ENCODE measurements at regions not wholly inside any gene's neighbourhood (a gene's known extent, or its start where the extent isn't known, plus 50 kb on each side); places are given as distances from the start of the nearest gene placed in this dataset.

- TF ChIP-seq, protein P1, sequence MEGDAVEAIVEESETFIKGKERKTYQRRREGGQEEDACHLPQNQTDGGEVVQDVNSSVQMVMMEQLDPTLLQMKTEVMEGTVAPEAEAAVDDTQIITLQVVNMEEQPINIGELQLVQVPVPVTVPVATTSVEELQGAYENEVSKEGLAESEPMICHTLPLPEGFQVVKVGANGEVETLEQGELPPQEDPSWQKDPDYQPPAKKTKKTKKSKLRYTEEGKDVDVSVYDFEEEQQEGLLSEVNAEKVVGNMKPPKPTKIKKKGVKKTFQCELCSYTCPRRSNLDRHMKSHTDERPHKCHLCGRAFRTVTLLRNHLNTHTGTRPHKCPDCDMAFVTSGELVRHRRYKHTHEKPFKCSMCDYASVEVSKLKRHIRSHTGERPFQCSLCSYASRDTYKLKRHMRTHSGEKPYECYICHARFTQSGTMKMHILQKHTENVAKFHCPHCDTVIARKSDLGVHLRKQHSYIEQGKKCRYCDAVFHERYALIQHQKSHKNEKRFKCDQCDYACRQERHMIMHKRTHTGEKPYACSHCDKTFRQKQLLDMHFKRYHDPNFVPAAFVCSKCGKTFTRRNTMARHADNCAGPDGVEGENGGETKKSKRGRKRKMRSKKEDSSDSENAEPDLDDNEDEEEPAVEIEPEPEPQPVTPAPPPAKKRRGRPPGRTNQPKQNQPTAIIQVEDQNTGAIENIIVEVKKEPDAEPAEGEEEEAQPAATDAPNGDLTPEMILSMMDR (conservative IDR thresholded peaks at IDR 0.05), result no peak
- no peak overlapping the region for H2BK15ac ChIP-seq (ENCODE audit: low read depth, low read length)
- no peak for DNase-seq
Observed at GRCh38 chr9:80945436-80945835, 743.9 kb downstream of the TLE1 start.

More at GRCh38 chr9:80945436-80945835, 743.9 kb downstream of the TLE1 start:
- Histone ChIP-seq H3K4me1 (ENCODE audit: insufficient read depth, low read length) (no peaks in the 10 kb centered on the region; the same call in 1 of the 2 replicates), H3K27ac (ENCODE audit: insufficient read length, low read depth, low read length) (no peak overlapping the region), H3T11ph (ENCODE audit: low read length) (no peak overlapping the region), H3K79me1 (ENCODE audit: insufficient read depth, low read depth, low read length, poor library complexity, severe bottlenecking) (no peaks in the 10 kb centered on the region), H3K4ac (ENCODE audit: low read depth, low read length) (no peak overlapping the region), H3K14ac (ENCODE audit: insufficient read depth, low read length) (no peak overlapping the region), H4K91ac (ENCODE audit: insufficient read length, low read depth, low read length) (no peak overlapping the region), H3K18ac (ENCODE audit: insufficient read length, low read depth, low read length) (no peak overlapping the region), H3K9me3 (ENCODE audit: control insufficient read depth, low read depth, low read length) (no peaks in the 10 kb centered on the region), H3K9ac (ENCODE audit: extremely low read depth, insufficient read length, low read length) (no peak overlapping the region), H3K23me2 (ENCODE audit: insufficient read length, low read depth, low read length, poor library complexity, severe bottlenecking) (no peaks in the 10 kb centered on the region), H2BK5ac (ENCODE audit: insufficient read length, low read length) (no peak overlapping the region), H3K23ac (ENCODE audit: insufficient read length, low read depth, low read length) (no peak overlapping the region), H2AFZ (ENCODE audit: low read length) (no peak overlapping the region), H2BK12ac (ENCODE audit: insufficient read length, low read depth, low read length) (no peak overlapping the region), H3K56ac (ENCODE audit: insufficient read length, low read depth, low read length) (no peak overlapping the region), H2BK20ac (ENCODE audit: low read depth, low read length, poor library complexity, severe bottlenecking) (no peak overlapping the region), H2BK120ac (ENCODE audit: low read depth, low read length, poor library complexity, severe bottlenecking) (no peak overlapping the region), H3K79me2 (ENCODE audit: insufficient read depth, low read length) (no peaks in the 10 kb centered on the region), H4K5ac (ENCODE audit: insufficient read length, low read depth, low read length) (no peak overlapping the region), H2AK5ac (ENCODE audit: insufficient read length, low read length) (no peak overlapping the region), H4K20me1 (ENCODE audit: control insufficient read depth, insufficient read depth, insufficient read length) (no peaks in the 10 kb centered on the region), H4K8ac (replicated peaks; ENCODE audit: insufficient read length, low read depth, low read length) (no peak overlapping the region), H3K27me3 (ENCODE audit: insufficient read depth, low read length) (no peaks in the 10 kb centered on the region), H3K4me2 (ENCODE audit: insufficient read depth, insufficient read length, low read length) (no peak overlapping the region)
- no peaks in the 10 kb centered on the region; a peak in 1 of 5 replicates for H3K9me3 Mint-ChIP-seq
- no peaks in the 10 kb centered on the region for H3K27me3 Mint-ChIP-seq (ENCODE audit: low read depth)
- no CpG with 5 or more reads among the region's 2 CpGs for WGBS (ENCODE audit: extremely low coverage, insufficient read length, low lambda C conversion rate)
- no peak overlapping the region for H3K4me3 Mint-ChIP-seq
- H3K36me3 Mint-ChIP-seq (ENCODE audit: insufficient read depth in 1 of 3, low read depth in 3 of 3), result no peaks in the 10 kb centered on the region
- H3K4me1 Mint-ChIP-seq, result peaks cover 9 to 10% of the 10 kb centered on the region in 2 experiments
- H3K27ac Mint-ChIP-seq, result 0 out of 7 replicates have a peak overlapping the region, but pooled peaks of 1 of the 3 experiments have one; percentile 3

Measured in H9 (cell line).